Activated T-cell treated with anti-CD3 and anti-CD28 coated beads for 24 hours (primary cell): ENCODE measurements at regions not wholly inside any gene's neighbourhood (a gene's known extent, or its start where the extent isn't known, plus 50 kb on each side); places are given as distances from the start of the nearest gene placed in this dataset.
A peak's percentile ranks its signal among the peaks of the same experiment; 100 is the strongest.
"Not testable (repeated sequence)": the region's sequence is repeated elsewhere in the genome, so short reads cannot be mapped to it uniquely, and the experiment has no call there.

Experiments
- DNase-seq: peaks from one replicate; pipeline ENCODE4 v3.0.0-alpha.2; 2020; ENCODE audit warnings: low read depth

- DNase-seq, result no peak
Measured at GRCh38 chr5:175347027-175347426, 97.0 kb downstream of the DRD1 start.

GRCh38 chr5:175344331-175345195 lies 99.4 kb downstream of the DRD1 start:
- DNase-seq, result no peak

GRCh38 chr5:175343308-175343707 lies 100.7 kb downstream of the DRD1 start:
- no peak for DNase-seq

GRCh38 chr5:175340180-175340579 lies 103.8 kb downstream of the DRD1 start:
- no peak for DNase-seq

- DNase-seq, result no peak
Measured at GRCh38 chr5:175337680-175338079, 106.3 kb downstream of the DRD1 start.

GRCh38 chr5:175336781-175337180 lies 107.2 kb downstream of the DRD1 start:
- no peak for DNase-seq

GRCh38 chr5:175335691-175336090 lies 108.3 kb downstream of the DRD1 start:
- no peak for DNase-seq

- not testable (repeated sequence) for DNase-seq
Measured at GRCh38 chr5:175331173-175332036, 112.6 kb downstream of the DRD1 start.

- no peak for DNase-seq
Measured at GRCh38 chr5:175329976-175330375, 114.0 kb downstream of the DRD1 start.

GRCh38 chr5:175328687-175329086 lies 115.3 kb downstream of the DRD1 start:
- no peak for DNase-seq

- DNase-seq, result no peak
Measured at GRCh38 chr5:175328176-175328575, 115.8 kb downstream of the DRD1 start.

- no peak for DNase-seq
Measured at GRCh38 chr5:175325681-175326080, 118.3 kb downstream of the DRD1 start.

- peak; percentile 1 for DNase-seq
Measured at GRCh38 chr5:175321927-175322532, 122.0 kb downstream of the DRD1 start.

- no peak for DNase-seq
Measured at GRCh38 chr5:175319199-175319598, 124.8 kb downstream of the DRD1 start.

GRCh38 chr5:175317872-175318271 lies 126.1 kb downstream of the DRD1 start:
- no peak for DNase-seq

GRCh38 chr5:175309218-175309810 lies 134.7 kb downstream of the DRD1 start:
- DNase-seq, result no peak

- no peak for DNase-seq
Measured at GRCh38 chr5:175308701-175309100, 135.3 kb downstream of the DRD1 start.

GRCh38 chr5:175306381-175306780 lies 137.6 kb downstream of the DRD1 start:
- DNase-seq, result no peak

GRCh38 chr5:175305251-175305650 lies 138.7 kb downstream of the DRD1 start:
- DNase-seq, result no peak

GRCh38 chr5:175290379-175290778 lies 153.6 kb downstream of the DRD1 start:
- DNase-seq, result no peak

- DNase-seq, result no peak
Measured at GRCh38 chr5:175288048-175288621, 155.8 kb downstream of the DRD1 start.

- no peak for DNase-seq
Measured at GRCh38 chr5:175286981-175287380, 157.0 kb downstream of the DRD1 start.
